ENCODE measurements at regions not wholly inside any gene's neighbourhood (a gene's known extent, or its start where the extent isn't known, plus 50 kb on each side); places are given as distances from the start of the nearest gene placed in this dataset.

- no peaks in the 10 kb centered on the region for H3K27me3 ChIP-seq
- intact Hi-C loops (cut with DNase I; ENCODE audit: low total_unique reads), result no loop called here
- H3K36me3 ChIP-seq, result no peaks in the 10 kb centered on the region
- no peak for TF ChIP-seq CTCF (IDR thresholded peaks at IDR 0.05)
- H3K4me1 ChIP-seq, result no peaks in the 10 kb centered on the region
- no peak overlapping the region for H3K27ac ChIP-seq
- H3K9me3 ChIP-seq, result peaks cover 3 to 27% (median 16%) of the 10 kb centered on the region in 3 donors
- no peak overlapping the region for H3K4me3 ChIP-seq
- DNase-seq, result no peak
Measured at GRCh38 chr7:67590649-67591048, 594.0 kb downstream of the TYW1 start.

DNA sequence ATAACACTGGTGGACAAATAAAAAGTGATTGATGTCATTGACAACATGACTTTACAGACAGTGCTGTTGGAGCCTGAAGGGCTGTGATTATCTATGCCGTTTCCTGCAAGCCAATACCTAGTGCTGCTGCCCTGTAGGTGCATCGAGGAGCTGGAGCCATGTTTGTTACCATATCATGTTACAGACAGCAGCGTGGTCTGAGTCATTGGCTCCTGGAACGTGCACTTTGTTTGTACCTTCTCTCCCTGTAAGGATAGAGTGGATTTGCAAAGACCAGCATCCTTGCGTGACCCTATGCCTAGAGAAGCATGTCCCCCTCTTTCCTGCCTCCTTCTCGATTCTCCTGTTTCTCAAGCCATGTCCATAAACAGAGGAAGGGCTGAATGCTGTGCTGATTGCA lies 597.2 kb downstream of the TYW1 start:
- no peak for DNase-seq

DNA sequence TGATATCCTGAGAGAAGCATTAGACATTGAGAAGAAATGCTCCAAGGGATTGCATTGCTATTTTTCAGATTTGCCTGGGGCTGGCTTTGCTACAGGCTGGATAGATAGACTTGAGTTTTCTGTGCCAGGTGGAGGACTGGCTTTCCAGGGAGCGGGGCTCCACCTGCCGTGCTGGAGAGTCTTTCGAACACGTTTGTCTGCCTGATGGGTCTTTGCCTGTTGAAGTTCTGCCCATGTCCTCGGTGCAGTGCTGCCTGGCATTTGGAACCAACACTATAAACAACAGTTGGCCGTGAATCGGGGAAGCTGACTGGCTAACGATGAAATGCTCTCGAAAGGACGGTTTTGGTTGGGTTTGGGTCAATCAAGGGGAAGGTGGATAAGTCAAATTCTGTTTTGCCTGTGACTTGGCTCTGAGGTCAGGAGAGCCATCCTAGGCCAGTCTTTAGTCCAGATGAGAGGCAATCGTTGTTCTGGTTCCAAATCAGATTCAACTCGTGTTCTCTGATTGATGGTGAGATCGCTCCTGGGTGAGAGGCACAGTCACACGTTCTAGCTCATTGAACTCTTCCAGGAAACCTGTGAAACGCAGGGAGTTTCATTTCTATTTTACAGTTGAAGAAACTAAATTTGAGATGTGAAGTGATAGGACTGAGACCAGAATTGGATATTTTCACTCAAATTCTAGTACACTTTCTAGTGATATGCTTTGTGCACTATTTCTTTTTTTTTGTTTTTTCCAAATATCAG lies 599.0 kb downstream of the TYW1 start:
- no peaks in the 10 kb centered on the region for H3K27me3 ChIP-seq
- TF ChIP-seq CTCF (IDR thresholded peaks at IDR 0.05), result no peak
- H3K4me3 ChIP-seq, result no peak overlapping the region
- no peaks in the 10 kb centered on the region for H3K36me3 ChIP-seq
- H3K9me3 ChIP-seq, result peaks cover 0 to 6% (median 0%) of the 10 kb centered on the region in 3 donors
- no peaks in the 10 kb centered on the region for H3K4me1 ChIP-seq
- intact Hi-C loops (cut with DNase I; ENCODE audit: low total_unique reads), result no loop called here
- no peak overlapping the region for H3K27ac ChIP-seq
- no peak for DNase-seq

More for the DNA sequence above, 597.2 kb downstream of the TYW1 start:
- Histone ChIP-seq H3K9me3 (peaks cover 0 to 10% (median under 1%) of the 10 kb centered on the region in 3 donors), H3K4me1 (no peaks in the 10 kb centered on the region), H3K4me3 (no peak overlapping the region), H3K27me3 (no peaks in the 10 kb centered on the region), H3K27ac (no peak overlapping the region), H3K36me3 (no peaks in the 10 kb centered on the region)
- TF ChIP-seq CTCF (IDR thresholded peaks at IDR 0.05), result no peak
- intact Hi-C loops (cut with DNase I; ENCODE audit: low total_unique reads), result no loop called here

DNA sequence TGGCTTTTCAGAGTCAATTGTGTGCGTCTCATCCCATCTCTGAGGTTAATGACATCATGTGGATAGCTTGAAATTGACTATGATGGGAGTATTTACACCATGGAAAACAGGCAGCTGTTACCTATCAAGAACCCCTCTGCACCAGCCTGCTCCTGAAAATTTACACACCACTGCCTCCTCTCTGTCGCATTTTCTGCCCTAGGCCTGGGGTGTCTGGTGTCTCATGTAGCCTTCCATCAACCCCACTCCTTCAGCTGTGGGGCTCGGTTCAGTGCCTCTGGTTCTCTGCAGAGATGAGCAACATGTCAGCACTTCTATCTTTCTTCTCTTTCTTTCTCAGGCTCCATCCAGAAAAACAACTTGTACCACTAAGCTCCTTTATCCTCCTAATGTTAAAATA lies 600.5 kb downstream of the TYW1 start:
- DNase-seq, result no peak
- no peak overlapping the region for H3K27ac ChIP-seq
- H3K9me3 ChIP-seq, result no peaks in the 10 kb centered on the region
- TF ChIP-seq CTCF (IDR thresholded peaks at IDR 0.05), result no peak
- H3K4me3 ChIP-seq, result no peak overlapping the region
- no peaks in the 10 kb centered on the region for H3K27me3 ChIP-seq
- intact Hi-C loops (cut with DNase I; ENCODE audit: low total_unique reads), result no loop called here
- no peaks in the 10 kb centered on the region for H3K4me1 ChIP-seq
- H3K36me3 ChIP-seq, result no peaks in the 10 kb centered on the region

DNA sequence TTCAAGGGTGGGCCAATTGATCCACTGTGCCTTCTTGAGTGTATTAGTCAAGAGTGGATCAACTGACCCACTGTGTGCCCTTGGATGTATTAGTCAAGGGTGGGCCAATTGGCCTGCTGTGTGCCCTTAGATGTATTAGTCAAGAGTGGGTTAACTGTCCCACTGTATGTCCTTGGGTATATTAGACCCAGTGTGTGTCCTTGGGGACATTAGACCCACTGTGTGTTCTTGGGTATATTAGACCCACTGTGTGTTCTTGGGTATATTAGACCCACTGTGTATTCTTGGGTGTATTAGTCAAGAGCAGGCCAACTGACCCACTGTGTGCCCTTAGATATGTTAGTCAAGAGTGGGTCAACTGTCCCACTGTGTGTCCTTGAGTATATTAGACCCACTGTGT lies 601.8 kb downstream of the TYW1 start:
- no peak overlapping the region for H3K4me3 ChIP-seq
- no peak for TF ChIP-seq CTCF (IDR thresholded peaks at IDR 0.05)
- H3K4me1 ChIP-seq, result no peaks in the 10 kb centered on the region
- no peak overlapping the region for H3K27ac ChIP-seq
- intact Hi-C loops (cut with DNase I; ENCODE audit: low total_unique reads), result no loop called here
- no peak for DNase-seq
- H3K36me3 ChIP-seq, result no peaks in the 10 kb centered on the region
- no peaks in the 10 kb centered on the region for H3K9me3 ChIP-seq
- no peaks in the 10 kb centered on the region for H3K27me3 ChIP-seq
